ACHN (cell line): ENCODE measurements at regions not wholly inside any gene's neighbourhood (a gene's known extent, or its start where the extent isn't known, plus 50 kb on each side); places are given as distances from the start of the nearest gene placed in this dataset.
"Not testable (repeated sequence)": the region's sequence is repeated elsewhere in the genome, so short reads cannot be mapped to it uniquely, and the experiment has no call there.

Experiments
- DNase-seq: peaks from one replicate; pipeline ENCODE4 v3.0.0-alpha.2; 2015
- in situ Hi-C: cut with HindIII; loops from 2 replicates; pipeline ENCODE4 v1.10.0; 2017; ENCODE audit warnings: low sequenced_read_pairs, low pct_ligation_motif_present, low pct_unique_long_range_greater_than_20kb

GRCh38 chr5:82470185-82470994, 192.2 kb upstream of the RPS23 start:
- in situ Hi-C loops: no loop called here
- no peak for DNase-seq

- in situ Hi-C loops: no loop called here
Measured at GRCh38 chr5:82466986-82467561, 188.9 kb upstream of the RPS23 start.

GRCh38 chr5:82465235-82465634, 187.1 kb upstream of the RPS23 start:
- DNase-seq: no peak
- in situ Hi-C loops: no loop called here

More at GRCh38 chr5:82466986-82467561, 188.9 kb upstream of the RPS23 start:
- no peak for DNase-seq

GRCh38 chr5:82459626-82460025, 181.5 kb upstream of the RPS23 start:
- in situ Hi-C loops: no loop called here
- DNase-seq: no peak

GRCh38 chr5:82455317-82455716, 177.2 kb upstream of the RPS23 start:
- DNase-seq, in situ Hi-C loops: not testable (repeated sequence)

- in situ Hi-C loops: no loop called here
- DNase-seq: no peak
Measured at GRCh38 chr5:82448374-82448773, 170.2 kb upstream of the RPS23 start.

GRCh38 chr5:82447913-82448312, 169.8 kb upstream of the RPS23 start:
- in situ Hi-C loops: no loop called here
- DNase-seq: no peak

- DNase-seq: no peak
- in situ Hi-C loops: no loop called here
Measured at GRCh38 chr5:82446809-82447208, 168.7 kb upstream of the RPS23 start.

GRCh38 chr5:82445726-82446335, 167.7 kb upstream of the RPS23 start:
- no peak for DNase-seq
- in situ Hi-C loops: no loop called here

- in situ Hi-C loops: no loop called here
- DNase-seq: no peak
Measured at GRCh38 chr5:82439750-82440445, 161.7 kb upstream of the RPS23 start.

- DNase-seq, in situ Hi-C loops: not testable (repeated sequence)
Measured at GRCh38 chr5:82437565-82437964, 159.4 kb upstream of the RPS23 start.

- in situ Hi-C loops: no loop called here
- DNase-seq: no peak
Measured at GRCh38 chr5:82436291-82436690, 158.1 kb upstream of the RPS23 start.

- in situ Hi-C loops, DNase-seq: not testable (repeated sequence)
Measured at GRCh38 chr5:82434696-82435660, 156.8 kb upstream of the RPS23 start.

GRCh38 chr5:82426464-82427154, 148.5 kb upstream of the RPS23 start:
- in situ Hi-C loops: no loop called here
- no peak for DNase-seq

- in situ Hi-C loops: no loop called here
- DNase-seq: no peak
Measured at GRCh38 chr5:82425591-82425990, 147.4 kb upstream of the RPS23 start.

- DNase-seq: no peak
- in situ Hi-C loops: no loop called here
Measured at GRCh38 chr5:82424211-82424610, 146.1 kb upstream of the RPS23 start.

GRCh38 chr5:82422751-82423181, 144.6 kb upstream of the RPS23 start:
- no peak for DNase-seq
- in situ Hi-C loops: no loop called here
